ENCODE measurements at regions not wholly inside any gene's neighbourhood (a gene's known extent, or its start where the extent isn't known, plus 50 kb on each side); places are given as distances from the start of the nearest gene placed in this dataset.

DNA sequence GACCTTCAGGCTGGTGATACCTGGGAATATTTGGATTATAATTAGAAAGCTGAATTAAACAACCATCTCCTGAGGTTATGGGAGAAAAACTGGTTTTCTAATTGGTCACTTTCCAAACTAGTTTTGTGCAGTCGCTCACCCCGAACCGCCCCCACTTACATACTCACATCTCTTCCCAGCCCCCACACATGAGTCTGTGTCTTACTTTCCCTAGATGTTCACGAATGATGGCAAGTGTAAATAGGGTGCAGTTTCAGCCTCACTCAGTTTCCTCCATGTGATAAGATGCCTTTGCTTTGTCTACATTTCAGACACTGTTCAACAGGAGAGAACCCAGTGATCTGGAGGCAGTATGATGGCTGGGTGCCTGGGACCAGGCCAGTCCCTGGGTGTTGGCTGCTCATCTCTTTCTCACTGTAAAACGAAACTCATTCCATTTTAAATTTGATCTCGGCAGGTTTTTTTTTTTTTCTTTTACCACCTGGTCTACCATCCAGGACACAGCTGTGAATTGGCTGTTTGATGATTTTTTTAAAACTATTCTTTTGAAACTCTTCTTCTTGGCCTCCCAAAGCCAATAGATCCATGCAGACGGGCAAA is 164.3 kb upstream of the RAB4A start:
- Mint-ChIP-seq H3K27me3 (ENCODE audit: unreplicated experiment) (peaks cover 56% of the 10 kb centered on the region), H3K9me3 (ENCODE audit: unreplicated experiment) (no peaks in the 10 kb centered on the region), H3K27ac (ENCODE audit: unreplicated experiment) (no peak overlapping the region), H3K4me3 (ENCODE audit: unreplicated experiment) (no peak overlapping the region), H3K36me3 (ENCODE audit: unreplicated experiment) (peaks cover 2% of the 10 kb centered on the region), H3K4me1 (ENCODE audit: unreplicated experiment) (peaks cover 6% of the 10 kb centered on the region)
- no peak for DNase-seq (ENCODE audit: extremely low spot score, unreplicated experiment)
- TF ChIP-seq, protein P1, sequence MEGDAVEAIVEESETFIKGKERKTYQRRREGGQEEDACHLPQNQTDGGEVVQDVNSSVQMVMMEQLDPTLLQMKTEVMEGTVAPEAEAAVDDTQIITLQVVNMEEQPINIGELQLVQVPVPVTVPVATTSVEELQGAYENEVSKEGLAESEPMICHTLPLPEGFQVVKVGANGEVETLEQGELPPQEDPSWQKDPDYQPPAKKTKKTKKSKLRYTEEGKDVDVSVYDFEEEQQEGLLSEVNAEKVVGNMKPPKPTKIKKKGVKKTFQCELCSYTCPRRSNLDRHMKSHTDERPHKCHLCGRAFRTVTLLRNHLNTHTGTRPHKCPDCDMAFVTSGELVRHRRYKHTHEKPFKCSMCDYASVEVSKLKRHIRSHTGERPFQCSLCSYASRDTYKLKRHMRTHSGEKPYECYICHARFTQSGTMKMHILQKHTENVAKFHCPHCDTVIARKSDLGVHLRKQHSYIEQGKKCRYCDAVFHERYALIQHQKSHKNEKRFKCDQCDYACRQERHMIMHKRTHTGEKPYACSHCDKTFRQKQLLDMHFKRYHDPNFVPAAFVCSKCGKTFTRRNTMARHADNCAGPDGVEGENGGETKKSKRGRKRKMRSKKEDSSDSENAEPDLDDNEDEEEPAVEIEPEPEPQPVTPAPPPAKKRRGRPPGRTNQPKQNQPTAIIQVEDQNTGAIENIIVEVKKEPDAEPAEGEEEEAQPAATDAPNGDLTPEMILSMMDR (IDR thresholded peaks at IDR 0.05), result no peak

DNA sequence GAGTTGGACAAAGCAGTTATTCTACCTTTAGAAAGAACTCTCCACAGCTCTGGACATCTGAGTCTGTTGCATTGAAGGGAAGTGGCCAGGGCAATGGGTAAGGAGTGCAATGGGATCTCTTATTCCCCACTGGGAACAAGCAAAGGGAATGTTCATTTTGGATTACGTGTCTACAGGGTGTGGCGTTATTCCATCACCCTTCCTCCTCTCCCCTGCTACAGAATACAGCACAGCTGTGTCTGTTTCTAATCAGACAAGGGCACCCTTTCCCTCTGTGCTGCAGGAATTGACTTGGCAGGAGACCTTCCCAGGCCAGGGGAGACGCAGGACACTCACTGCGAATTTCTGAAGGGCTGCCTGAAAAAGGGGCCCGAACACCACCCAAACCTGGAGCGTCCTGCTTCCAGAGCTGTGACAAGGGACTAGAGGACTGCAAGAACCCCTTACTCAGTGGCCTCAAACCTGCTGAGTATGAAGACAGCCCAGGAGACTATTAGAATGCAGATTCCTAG is 163.6 kb upstream of the RAB4A start:
- H3K27ac Mint-ChIP-seq (ENCODE audit: unreplicated experiment), result no peak overlapping the region
- no peak overlapping the region for H3K4me3 Mint-ChIP-seq (ENCODE audit: unreplicated experiment)
- no peak for DNase-seq (ENCODE audit: extremely low spot score, unreplicated experiment)
- peaks cover 56% of the 10 kb centered on the region for H3K27me3 Mint-ChIP-seq (ENCODE audit: unreplicated experiment)
- TF ChIP-seq, protein P1 (IDR thresholded peaks at IDR 0.05), result no peak
- peaks cover 6% of the 10 kb centered on the region for H3K4me1 Mint-ChIP-seq (ENCODE audit: unreplicated experiment)
- H3K9me3 Mint-ChIP-seq (ENCODE audit: unreplicated experiment), result no peaks in the 10 kb centered on the region
- H3K36me3 Mint-ChIP-seq (ENCODE audit: unreplicated experiment), result peaks cover 2% of the 10 kb centered on the region

GRCh38 chr1:229107972-229108371 is 162.9 kb upstream of the RAB4A start:
- Mint-ChIP-seq H3K4me1 (ENCODE audit: unreplicated experiment) (peaks cover 6% of the 10 kb centered on the region), H3K4me3 (ENCODE audit: unreplicated experiment) (no peak overlapping the region), H3K36me3 (ENCODE audit: unreplicated experiment) (peaks cover 2% of the 10 kb centered on the region), H3K27me3 (ENCODE audit: unreplicated experiment) (peaks cover 53% of the 10 kb centered on the region), H3K27ac (ENCODE audit: unreplicated experiment) (no peak overlapping the region), H3K9me3 (ENCODE audit: unreplicated experiment) (no peaks in the 10 kb centered on the region)
- DNase-seq (ENCODE audit: extremely low spot score, unreplicated experiment), result no peak
- TF ChIP-seq, protein P1 (IDR thresholded peaks at IDR 0.05), result no peak

DNA sequence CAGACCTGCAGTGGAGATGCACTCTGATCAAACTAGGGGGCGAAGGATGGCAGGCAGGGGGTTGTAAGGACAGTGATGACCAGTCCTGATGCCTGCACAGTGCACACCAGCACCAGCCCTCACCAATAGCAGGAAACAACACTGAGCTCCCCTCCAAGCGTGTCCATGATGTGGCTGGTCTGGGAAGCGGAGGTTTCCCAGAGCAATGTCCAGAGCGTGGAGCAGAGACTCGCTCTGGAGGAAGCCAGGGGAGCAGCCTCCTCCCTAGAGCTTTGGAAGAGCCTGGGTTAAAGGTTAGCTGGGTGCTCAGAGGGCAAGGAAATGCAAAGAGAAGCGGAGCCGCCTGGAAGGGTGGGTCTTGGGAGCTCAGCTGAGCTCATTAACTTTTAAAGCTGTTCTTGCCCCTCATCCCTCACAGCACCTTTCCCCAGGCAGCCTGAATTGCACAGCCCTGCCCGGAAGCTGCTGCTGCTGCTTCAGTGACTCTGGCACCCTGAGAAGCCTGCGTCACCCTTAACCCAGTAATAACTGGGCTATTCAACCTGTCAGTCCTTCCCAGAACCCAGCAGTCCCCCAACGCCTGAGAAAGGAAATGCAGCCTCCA is 162.2 kb upstream of the RAB4A start:
- no peak overlapping the region for H3K4me3 Mint-ChIP-seq (ENCODE audit: unreplicated experiment)
- DNase-seq (ENCODE audit: extremely low spot score, unreplicated experiment), result no peak
- no peaks in the 10 kb centered on the region for H3K9me3 Mint-ChIP-seq (ENCODE audit: unreplicated experiment)
- H3K4me1 Mint-ChIP-seq (ENCODE audit: unreplicated experiment), result peaks cover 6% of the 10 kb centered on the region
- TF ChIP-seq, protein P1 (IDR thresholded peaks at IDR 0.05), result no peak
- no peak overlapping the region for H3K27ac Mint-ChIP-seq (ENCODE audit: unreplicated experiment)
- H3K27me3 Mint-ChIP-seq (ENCODE audit: unreplicated experiment), result peaks cover 46% of the 10 kb centered on the region
- H3K36me3 Mint-ChIP-seq (ENCODE audit: unreplicated experiment), result peaks cover 2% of the 10 kb centered on the region

DNA sequence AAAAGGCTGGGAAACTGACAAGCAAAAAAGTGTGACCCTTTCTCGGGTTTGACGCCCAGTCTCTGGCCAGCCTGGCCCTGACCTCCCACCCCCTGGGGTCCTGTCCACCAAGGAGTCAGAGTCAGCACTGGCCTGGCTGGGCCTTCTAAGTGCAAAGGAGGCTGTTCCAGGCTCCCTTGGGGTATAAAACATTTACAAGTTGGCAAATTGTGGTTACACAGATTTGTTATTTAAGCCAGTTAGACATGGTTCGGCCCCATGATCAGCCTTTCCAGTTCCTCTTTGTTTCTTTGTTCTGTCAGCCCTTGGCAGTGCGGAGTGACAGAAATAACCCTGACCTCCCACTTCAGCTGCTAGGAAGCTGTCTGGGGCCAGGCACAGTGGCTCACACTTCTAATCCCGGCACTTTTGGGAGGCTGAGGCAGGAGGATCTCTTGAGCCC is 161.6 kb upstream of the RAB4A start:
- H3K9me3 Mint-ChIP-seq (ENCODE audit: unreplicated experiment), result no peaks in the 10 kb centered on the region
- peaks cover 52% of the 10 kb centered on the region for H3K27me3 Mint-ChIP-seq (ENCODE audit: unreplicated experiment)
- H3K27ac Mint-ChIP-seq (ENCODE audit: unreplicated experiment), result no peak overlapping the region
- no peak for DNase-seq (ENCODE audit: extremely low spot score, unreplicated experiment)
- no peak overlapping the region for H3K4me3 Mint-ChIP-seq (ENCODE audit: unreplicated experiment)
- peaks cover 6% of the 10 kb centered on the region for H3K4me1 Mint-ChIP-seq (ENCODE audit: unreplicated experiment)
- peaks cover 2% of the 10 kb centered on the region for H3K36me3 Mint-ChIP-seq (ENCODE audit: unreplicated experiment)
- TF ChIP-seq, protein P1 (IDR thresholded peaks at IDR 0.05), result no peak

Measured in osteocyte (in vitro differentiated cells).